MM.1S (cell line): ENCODE measurements at regions not wholly inside any gene's neighbourhood (a gene's known extent, or its start where the extent isn't known, plus 50 kb on each side); places are given as distances from the start of the nearest gene placed in this dataset.
A peak's percentile ranks its signal among the peaks of the same experiment; 100 is the strongest.

Experiments
- DNase-seq: peaks from one replicate; pipeline ENCODE4 v3.0.0-alpha.2; 2015
- H2AFZ ChIP-seq: fragments of 300-600 bp; sonication (generic); 2 replicates; pipeline ENCODE4 v1.6.0; 2016; ENCODE audit warnings: antibody characterized with exemption, low read length
- H3F3A ChIP-seq: fragments of 300-600 bp; sonication (generic); 2 replicates; pipeline ENCODE4 v1.6.1; 2016; ENCODE audit warnings: mild to moderate bottlenecking, antibody characterized with exemption, low read length, moderate library complexity, mixed read lengths; ENCODE audit not compliant: insufficient read depth
- H3K27ac ChIP-seq: fragments of 300-600 bp; sonication (generic); 2 replicates; pipeline ENCODE4 v1.5.1; 2016; ENCODE audit warnings: mild to moderate bottlenecking, low read length
- H3K27me3 ChIP-seq: fragments of 300-600 bp; sonication (generic); replicated peaks from 2 replicates; pipeline ENCODE4 v1.6.0; 2016; ENCODE audit warnings: low read length; ENCODE audit not compliant: insufficient read depth
- H3K36me3 ChIP-seq: fragments of 300-600 bp; sonication (generic); replicated peaks from 2 replicates; pipeline ENCODE4 v1.6.1; 2016; ENCODE audit warnings: mild to moderate bottlenecking, low read length, mixed read lengths; ENCODE audit not compliant: insufficient read depth
- H3K4me1 ChIP-seq: fragments of 300-600 bp; sonication (generic); 2 replicates; pipeline ENCODE4 v1.6.1; 2016; ENCODE audit warnings: low read length, mixed read lengths
- H3K4me2 ChIP-seq: fragments of 300-600 bp; sonication (generic); 2 replicates; pipeline ENCODE4 v1.6.0; 2016; ENCODE audit warnings: low read depth, low read length
- H3K4me3 ChIP-seq: fragments of 300-600 bp; sonication (generic); 2 replicates; pipeline ENCODE4 v1.5.1; 2016; ENCODE audit warnings: low read length, mixed read lengths
- H3K79me2 ChIP-seq: fragments of 300-600 bp; sonication (generic); 2 replicates; pipeline ENCODE4 v1.6.1; 2016; ENCODE audit warnings: mixed run types, low read length, mixed read lengths
- H3K9ac ChIP-seq: fragments of 300-600 bp; sonication (generic); 2 replicates; pipeline ENCODE4 v1.6.1; 2016; ENCODE audit warnings: low read length, mixed read lengths
- H3K9me2 ChIP-seq: fragments of 300-600 bp; sonication (generic); replicated peaks from 2 replicates; pipeline ENCODE4 v1.6.1; 2016; ENCODE audit warnings: mild to moderate bottlenecking, low read length, mixed read lengths; ENCODE audit not compliant: insufficient read depth
- H3K9me3 ChIP-seq: fragments of 300-600 bp; sonication (generic); replicated peaks from 2 replicates; pipeline ENCODE4 v1.6.1; 2016; ENCODE audit warnings: mild to moderate bottlenecking, low read length, mixed read lengths; ENCODE audit not compliant: insufficient read depth
- H4K20me1 ChIP-seq: fragments of 300-600 bp; sonication (generic); 2 replicates; pipeline ENCODE4 v1.6.1; 2016; ENCODE audit warnings: mild to moderate bottlenecking, low read length, moderate library complexity, mixed read lengths; ENCODE audit not compliant: insufficient read depth
- CTCF ChIP-seq: fragments of 300-600 bp; sonication (generic); IDR thresholded peaks from 2 replicates; pipeline ENCODE4 v1.5.1; 2016; ENCODE audit warnings: antibody characterized with exemption, low read length, mixed read lengths
- EZH2 ChIP-seq: fragments of 300-600 bp; sonication (generic); optimal IDR thresholded peaks from 2 replicates; pipeline ENCODE3; 2017; ENCODE audit warnings: low read depth, mild to moderate bottlenecking, antibody characterized with exemption, low read length, mixed read lengths
- EZH2phosphoT487 ChIP-seq: fragments of 300-600 bp; sonication (generic); IDR thresholded peaks from 2 replicates; pipeline ENCODE4 v1.6.1; 2018; ENCODE audit warnings: antibody characterized with exemption, low read length

- Histone ChIP-seq H3K4me2 (no peak overlapping the region), H3K4me3 (no peak overlapping the region), H3K27me3 (no peaks in the 10 kb centered on the region), H3K4me1 (no peaks in the 10 kb centered on the region), H2AFZ (no peak overlapping the region), H3K27ac (no peak overlapping the region), H3K79me2 (no peaks in the 10 kb centered on the region), H3F3A (no peaks in the 10 kb centered on the region), H3K36me3 (no peaks in the 10 kb centered on the region), H4K20me1 (no peaks in the 10 kb centered on the region), H3K9me3 (no peaks in the 10 kb centered on the region), H3K9ac (no peak overlapping the region), H3K9me2 (no peaks in the 10 kb centered on the region)
- DNase-seq = no peak
- TF ChIP-seq EZH2phosphoT487 = no peak
- TF ChIP-seq CTCF = peak; percentile 20
These were observed 560.5 kb upstream of the PABPC4L start for GRCh38 chr4:134762053-134762452.

- DNase-seq = no peak
These were observed 554.8 kb upstream of the PABPC4L start for GRCh38 chr4:134756421-134756820.

DNA sequence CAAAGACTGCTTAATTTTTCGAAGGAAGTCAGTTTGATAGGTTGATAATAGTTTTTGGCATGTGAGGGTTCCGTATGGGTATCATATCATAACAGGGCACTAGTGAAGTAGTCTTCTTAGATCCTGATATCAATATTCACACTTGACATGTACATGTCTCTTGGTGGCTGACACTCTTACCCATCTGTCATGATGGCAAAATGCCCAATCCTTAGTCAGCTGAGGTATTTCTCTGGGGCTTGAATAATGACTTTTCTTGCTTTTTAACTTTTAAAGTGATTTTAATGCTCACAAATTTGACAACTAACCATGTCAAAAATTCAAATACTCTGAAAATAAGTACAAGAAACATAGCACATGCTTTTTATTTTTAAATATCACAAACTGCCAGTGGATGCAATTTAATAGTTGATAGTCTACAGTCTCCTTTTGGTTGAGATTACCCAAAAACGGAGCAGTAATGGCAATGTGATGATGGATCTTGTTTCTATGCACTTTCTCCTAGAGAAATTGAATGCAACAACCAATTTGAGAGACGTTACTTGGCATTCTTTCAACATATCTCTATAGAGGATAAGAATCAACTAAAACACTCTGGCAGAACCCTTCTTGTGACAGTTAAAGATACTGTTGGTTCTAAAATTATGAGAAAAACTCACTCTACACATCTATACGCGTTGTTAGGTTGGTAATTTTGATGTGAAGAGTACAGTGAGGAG is 552.9 kb upstream of the PABPC4L start:
- H3K9me2 ChIP-seq = no peaks in the 10 kb centered on the region
- TF ChIP-seq CTCF = no peak
- no peak for TF ChIP-seq EZH2phosphoT487
- no peak for TF ChIP-seq EZH2
- no peaks in the 10 kb centered on the region for H3K79me2 ChIP-seq
- H3K9ac ChIP-seq = no peak overlapping the region
- no peaks in the 10 kb centered on the region for H3K9me3 ChIP-seq
- no peaks in the 10 kb centered on the region for H3K27me3 ChIP-seq
- no peak overlapping the region for H3K4me3 ChIP-seq
- DNase-seq = no peak
- no peak overlapping the region for H3K27ac ChIP-seq
- no peaks in the 10 kb centered on the region for H3K4me1 ChIP-seq
- H3F3A ChIP-seq = no peaks in the 10 kb centered on the region
- H4K20me1 ChIP-seq = no peaks in the 10 kb centered on the region
- H3K36me3 ChIP-seq = no peaks in the 10 kb centered on the region
- H3K4me2 ChIP-seq = no peak overlapping the region
- no peak overlapping the region for H2AFZ ChIP-seq

More at GRCh38 chr4:134756421-134756820, 554.8 kb upstream of the PABPC4L start:
- Histone ChIP-seq H3K4me2 (no peak overlapping the region), H3K9ac (no peak overlapping the region), H3F3A (no peaks in the 10 kb centered on the region), H3K4me1 (no peaks in the 10 kb centered on the region), H3K36me3 (no peaks in the 10 kb centered on the region), H2AFZ (no peak overlapping the region), H3K4me3 (no peak overlapping the region), H3K27ac (no peak overlapping the region), H3K27me3 (no peaks in the 10 kb centered on the region), H3K9me3 (no peaks in the 10 kb centered on the region), H3K79me2 (no peaks in the 10 kb centered on the region), H4K20me1 (no peaks in the 10 kb centered on the region), H3K9me2 (no peaks in the 10 kb centered on the region)
- no peak for TF ChIP-seq EZH2
- TF ChIP-seq CTCF = no peak
- no peak for TF ChIP-seq EZH2phosphoT487
